ENCODE measurements at regions not wholly inside any gene's neighbourhood (a gene's known extent, or its start where the extent isn't known, plus 50 kb on each side); places are given as distances from the start of the nearest gene placed in this dataset.

DNA sequence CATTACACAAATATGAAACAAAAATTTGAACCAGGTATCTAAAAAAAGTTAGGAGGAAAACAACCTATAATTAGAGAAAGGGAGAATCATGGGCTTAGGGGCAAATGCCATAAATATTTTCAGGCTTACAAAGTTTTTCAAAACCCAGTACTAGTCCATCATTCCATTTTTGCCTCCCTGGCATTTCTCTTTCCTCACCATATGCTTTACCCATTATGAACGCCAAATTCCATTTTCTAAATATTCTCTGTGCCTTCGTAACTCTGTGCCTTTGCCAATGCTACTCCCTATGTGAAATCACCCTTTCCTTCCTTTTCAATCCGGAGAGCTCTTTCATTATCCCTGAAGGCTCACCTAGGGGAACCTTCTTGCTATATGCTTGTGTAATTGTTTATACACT is 434.1 kb downstream of the ZSWIM6 start:
- no peak overlapping the region for H3K4me3 ChIP-seq (ENCODE audit: low read depth, low read length)
- no peak for TF ChIP-seq CTCF (IDR thresholded peaks at IDR 0.05; ENCODE audit: low read depth, low read length)

DNA sequence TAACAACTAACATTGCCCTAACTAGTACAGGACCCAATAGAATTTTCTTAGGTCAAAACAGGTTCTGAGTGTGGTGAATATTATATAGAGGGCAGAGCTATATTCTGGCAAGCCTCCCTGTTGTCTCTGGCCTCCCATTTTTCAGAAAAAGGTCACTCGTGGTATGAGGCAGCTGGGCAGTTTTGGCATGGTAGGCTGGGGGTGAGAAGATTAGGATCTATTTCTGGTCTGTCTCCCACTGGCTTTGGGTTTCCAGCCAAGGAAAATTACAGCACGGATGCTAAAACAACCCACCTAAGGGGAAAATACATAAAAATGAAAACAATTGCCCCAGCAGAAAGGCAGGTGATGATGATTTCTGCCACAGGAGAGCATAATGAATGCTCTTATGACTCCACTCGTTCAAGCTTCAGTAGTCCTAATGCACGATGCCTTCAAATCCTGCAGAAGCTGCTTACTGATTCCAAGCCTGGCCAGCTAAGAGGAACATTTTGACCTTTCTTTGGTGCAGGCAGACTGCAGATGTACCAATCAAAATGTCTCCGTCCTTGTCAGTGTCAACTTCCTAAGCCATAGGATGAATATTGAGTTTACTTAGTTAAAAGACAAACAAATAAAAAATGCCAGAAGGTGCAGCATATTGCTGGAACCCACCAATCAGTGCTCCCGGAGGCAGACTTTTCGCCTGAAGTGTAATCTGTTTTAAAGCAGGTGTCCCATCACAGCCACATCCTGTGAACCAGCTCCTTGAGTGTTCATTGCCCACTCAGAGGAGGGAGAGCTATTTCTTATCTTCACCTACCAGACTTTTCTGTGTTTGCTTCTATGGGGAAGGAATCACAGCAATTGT is 435.4 kb downstream of the ZSWIM6 start:
- TF ChIP-seq CTCF (IDR thresholded peaks at IDR 0.05; ENCODE audit: low read depth, low read length) = no peak

DNA sequence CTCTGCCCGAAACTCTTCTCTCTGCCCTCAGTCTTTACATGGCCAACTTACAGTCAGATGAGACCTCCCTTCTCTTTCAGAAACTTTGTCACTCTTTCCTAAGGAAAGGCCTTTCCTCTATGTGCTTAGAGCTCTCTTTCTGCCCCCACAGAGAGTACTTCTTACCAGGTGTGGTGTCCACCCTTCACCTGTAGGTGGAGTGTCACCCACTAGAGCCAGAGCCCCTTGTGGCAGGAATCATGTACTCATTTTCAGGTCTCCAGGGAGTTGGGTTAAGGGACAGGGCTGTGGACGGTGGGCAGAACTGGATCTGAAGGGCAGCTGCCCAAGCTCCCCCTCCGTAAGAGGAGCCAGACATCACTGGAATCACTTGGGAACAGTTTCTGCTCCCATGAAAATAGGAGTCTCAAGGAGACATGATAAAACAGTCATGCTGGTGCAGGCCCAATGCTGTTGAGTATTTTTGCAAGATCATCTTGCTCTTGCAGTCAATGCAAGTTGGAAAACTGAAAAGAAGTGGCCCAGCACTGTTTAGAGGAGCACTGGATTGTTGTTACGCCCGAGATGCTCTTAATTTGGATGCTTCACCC is 436.7 kb downstream of the ZSWIM6 start:
- no peak overlapping the region for H3K4me3 ChIP-seq (ENCODE audit: low read depth, low read length)
- TF ChIP-seq CTCF (IDR thresholded peaks at IDR 0.05; ENCODE audit: low read depth, low read length) = peak; percentile 58

More for the DNA sequence above, 435.4 kb downstream of the ZSWIM6 start:
- no peak overlapping the region for H3K4me3 ChIP-seq (ENCODE audit: low read depth, low read length)

GRCh38 chr5:61771062-61771461 is 439.0 kb downstream of the ZSWIM6 start:
- no peak overlapping the region for H3K4me3 ChIP-seq (ENCODE audit: low read depth, low read length)
- no peak for TF ChIP-seq CTCF (IDR thresholded peaks at IDR 0.05; ENCODE audit: low read depth, low read length)

DNA sequence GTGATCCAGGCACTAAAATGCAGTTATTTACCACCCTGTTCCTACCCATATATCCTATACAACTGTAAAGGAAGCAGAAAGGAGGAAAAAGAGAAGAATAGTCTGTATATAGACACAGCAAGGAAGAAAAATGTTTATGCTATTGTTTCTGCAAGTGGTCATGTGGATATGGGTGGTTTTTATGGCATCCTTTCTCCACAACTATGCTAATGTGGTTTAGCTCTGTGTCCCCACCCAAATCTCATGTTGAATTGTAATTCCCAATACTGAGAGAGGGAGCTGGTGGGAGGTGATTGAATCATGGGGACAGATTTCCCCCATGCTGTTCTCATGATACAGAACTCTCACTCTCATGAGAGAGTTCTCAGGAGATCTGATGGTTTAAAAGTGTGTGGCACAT is 439.8 kb downstream of the ZSWIM6 start:
- H3K4me3 ChIP-seq (ENCODE audit: low read depth, low read length) = no peak overlapping the region
- no peak for TF ChIP-seq CTCF (IDR thresholded peaks at IDR 0.05; ENCODE audit: low read depth, low read length)

DNA sequence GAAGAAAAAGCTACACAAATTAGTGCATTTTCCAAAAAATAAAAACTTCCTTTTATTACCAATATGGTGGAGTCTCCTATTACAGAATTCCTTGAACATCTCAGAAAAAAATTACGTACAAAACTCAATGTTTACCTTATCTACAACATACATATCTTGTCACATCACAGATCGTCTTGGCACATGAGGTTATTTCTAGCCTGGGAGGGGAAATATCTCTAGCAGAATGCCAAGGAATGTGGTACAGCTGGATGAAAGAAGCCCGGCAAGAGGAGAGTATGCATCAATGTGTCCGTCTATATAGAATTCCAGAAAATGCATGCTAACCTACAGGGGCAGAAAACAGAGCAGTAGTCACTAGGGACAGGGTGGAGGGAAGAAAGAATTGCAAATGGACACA is 443.8 kb downstream of the ZSWIM6 start:
- H3K4me3 ChIP-seq (ENCODE audit: low read depth, low read length) = no peak overlapping the region
- no peak for TF ChIP-seq CTCF (IDR thresholded peaks at IDR 0.05; ENCODE audit: low read depth, low read length)

GRCh38 chr5:61777292-61777691 is 445.2 kb downstream of the ZSWIM6 start:
- no peak overlapping the region for H3K4me3 ChIP-seq (ENCODE audit: low read depth, low read length)
- no peak for TF ChIP-seq CTCF (IDR thresholded peaks at IDR 0.05; ENCODE audit: low read depth, low read length)

All from WI38 (cell line).